GM12872 (cell line): ENCODE measurements at regions not wholly inside any gene's neighbourhood (a gene's known extent, or its start where the extent isn't known, plus 50 kb on each side); places are given as distances from the start of the nearest gene placed in this dataset.

Experiments
- CTCF ChIP-seq: IDR thresholded peaks from 3 replicates; pipeline ENCODE4 v1.5.1; 2011; ENCODE audit warnings: low read depth, mild to moderate bottlenecking, low read length, moderate library complexity; ENCODE audit not compliant: insufficient read depth

- no peak for TF ChIP-seq CTCF
These were observed 601.8 kb upstream of the ZFP42 start for GRCh38 chr4:187393531-187394344.

GRCh38 chr4:187396106-187396505, 599.5 kb upstream of the ZFP42 start:
- TF ChIP-seq CTCF: no peak

- TF ChIP-seq CTCF: no peak
These were observed 581.8 kb upstream of the ZFP42 start for GRCh38 chr4:187413564-187414358.

GRCh38 chr4:187414716-187415115, 580.9 kb upstream of the ZFP42 start:
- no peak for TF ChIP-seq CTCF

- TF ChIP-seq CTCF: no peak
These were observed 580.3 kb upstream of the ZFP42 start for GRCh38 chr4:187415231-187415630.

- no peak for TF ChIP-seq CTCF
These were observed 579.4 kb upstream of the ZFP42 start for GRCh38 chr4:187416216-187416615.

GRCh38 chr4:187417721-187418120, 577.9 kb upstream of the ZFP42 start:
- TF ChIP-seq CTCF: no peak
